Choroid plexus epithelial cell (primary cell): ENCODE measurements at regions not wholly inside any gene's neighbourhood (a gene's known extent, or its start where the extent isn't known, plus 50 kb on each side); places are given as distances from the start of the nearest gene placed in this dataset.
"Not testable (repeated sequence)": the region's sequence is repeated elsewhere in the genome, so short reads cannot be mapped to it uniquely, and the experiment has no call there.

Source experiments
- DNase-seq: peaks from one replicate; pipeline ENCODE4 v3.0.0-alpha.2; 2010; ENCODE audit warnings: low read depth
- H3K4me3 ChIP-seq: 2 replicates; pipeline ENCODE4 v1.5.1; 2011; ENCODE audit warnings: low read depth, mild to moderate bottlenecking, control low read depth, low read length, moderate library complexity
- TF ChIP-seq, protein P1 (sequence below): conservative IDR thresholded peaks from 2 replicates; pipeline ENCODE4 v1.5.1; 2011; ENCODE audit warnings: low read depth, mild to moderate bottlenecking, control low read depth, inconsistent platforms, low read length, moderate library complexity

DNA sequence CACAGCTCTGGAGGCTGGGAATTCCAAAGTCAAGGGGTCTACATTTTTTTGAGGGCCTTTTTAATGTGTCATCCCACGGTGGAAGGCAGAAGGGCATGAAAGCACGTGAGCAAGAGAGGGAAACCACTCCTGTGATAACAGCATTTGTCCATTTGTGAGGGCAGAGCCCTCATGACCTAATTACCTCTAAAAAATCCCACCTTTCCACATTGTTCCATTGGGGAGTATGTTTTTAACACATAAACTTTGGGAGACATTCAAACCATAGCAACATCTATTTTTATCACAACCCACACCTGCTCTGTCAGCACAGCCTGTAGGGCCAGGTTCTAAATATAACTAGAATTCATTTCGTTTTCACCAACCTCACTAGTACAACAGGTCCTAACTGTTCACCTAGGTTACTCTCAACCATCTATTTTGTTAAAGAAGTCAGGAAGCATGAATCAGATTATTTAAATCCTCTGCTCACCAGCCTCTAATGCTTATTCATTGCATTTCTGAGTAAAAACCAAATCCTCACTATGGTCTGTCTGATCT, 92.2 kb upstream of the DPP10 start:
- H3K4me3 ChIP-seq: no peak overlapping the region
- no peak for DNase-seq
- TF ChIP-seq, protein P1, sequence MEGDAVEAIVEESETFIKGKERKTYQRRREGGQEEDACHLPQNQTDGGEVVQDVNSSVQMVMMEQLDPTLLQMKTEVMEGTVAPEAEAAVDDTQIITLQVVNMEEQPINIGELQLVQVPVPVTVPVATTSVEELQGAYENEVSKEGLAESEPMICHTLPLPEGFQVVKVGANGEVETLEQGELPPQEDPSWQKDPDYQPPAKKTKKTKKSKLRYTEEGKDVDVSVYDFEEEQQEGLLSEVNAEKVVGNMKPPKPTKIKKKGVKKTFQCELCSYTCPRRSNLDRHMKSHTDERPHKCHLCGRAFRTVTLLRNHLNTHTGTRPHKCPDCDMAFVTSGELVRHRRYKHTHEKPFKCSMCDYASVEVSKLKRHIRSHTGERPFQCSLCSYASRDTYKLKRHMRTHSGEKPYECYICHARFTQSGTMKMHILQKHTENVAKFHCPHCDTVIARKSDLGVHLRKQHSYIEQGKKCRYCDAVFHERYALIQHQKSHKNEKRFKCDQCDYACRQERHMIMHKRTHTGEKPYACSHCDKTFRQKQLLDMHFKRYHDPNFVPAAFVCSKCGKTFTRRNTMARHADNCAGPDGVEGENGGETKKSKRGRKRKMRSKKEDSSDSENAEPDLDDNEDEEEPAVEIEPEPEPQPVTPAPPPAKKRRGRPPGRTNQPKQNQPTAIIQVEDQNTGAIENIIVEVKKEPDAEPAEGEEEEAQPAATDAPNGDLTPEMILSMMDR: no peak

GRCh38 chr2:114352988-114353387, 89.5 kb upstream of the DPP10 start:
- TF ChIP-seq, protein P1: no peak
- no peak for DNase-seq
- H3K4me3 ChIP-seq: no peak overlapping the region

GRCh38 chr2:114354199-114354598, 88.2 kb upstream of the DPP10 start:
- TF ChIP-seq, protein P1: no peak
- H3K4me3 ChIP-seq: no peak overlapping the region
- DNase-seq: no peak

- no peak overlapping the region for H3K4me3 ChIP-seq
- peak; percentile 1 for DNase-seq
- TF ChIP-seq, protein P1: no peak
Observed at GRCh38 chr2:114368705-114369104, 73.7 kb upstream of the DPP10 start.

DNA sequence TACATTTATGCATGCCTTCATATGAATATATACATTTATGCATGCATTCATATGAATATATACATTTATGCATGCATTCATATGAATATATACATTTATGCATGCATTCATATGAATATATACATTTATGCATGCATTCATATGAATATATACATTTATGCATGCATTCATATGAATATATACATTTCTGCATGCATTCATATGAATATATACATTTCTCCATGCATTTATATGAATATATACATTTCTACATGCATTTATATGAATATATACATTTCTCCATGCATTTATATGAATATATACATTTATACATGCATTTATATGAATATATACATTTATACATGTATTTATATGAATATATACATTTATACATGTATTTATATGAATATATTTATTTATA, 70.7 kb upstream of the DPP10 start:
- DNase-seq, H3K4me3 ChIP-seq: not testable (repeated sequence)

GRCh38 chr2:114373591-114373990, 68.8 kb upstream of the DPP10 start:
- TF ChIP-seq, protein P1: no peak
- no peak for DNase-seq
- no peak overlapping the region for H3K4me3 ChIP-seq

DNA sequence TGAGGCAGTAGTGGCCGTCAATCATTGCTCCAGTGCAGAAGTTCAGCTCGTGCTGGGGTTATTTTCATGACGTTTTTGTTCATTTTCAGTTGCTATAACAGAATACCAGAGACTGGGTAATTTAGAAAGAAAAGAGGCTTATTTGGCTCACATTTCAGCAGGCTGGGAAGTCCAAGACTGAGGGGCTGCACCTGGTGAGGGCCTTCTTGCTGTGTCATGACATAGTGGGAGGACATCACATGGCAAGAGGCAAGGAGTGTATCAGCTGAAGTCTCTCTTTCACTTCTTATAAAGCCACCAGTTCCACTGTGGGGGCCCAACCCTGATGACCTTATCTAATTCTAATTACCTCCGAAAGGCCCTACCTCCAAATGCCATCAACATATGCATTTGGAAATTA, 58.0 kb upstream of the DPP10 start:
- no peak overlapping the region for H3K4me3 ChIP-seq
- no peak for DNase-seq
- TF ChIP-seq, protein P1: no peak
